ENCODE measurements at regions not wholly inside any gene's neighbourhood (a gene's known extent, or its start where the extent isn't known, plus 50 kb on each side); places are given as distances from the start of the nearest gene placed in this dataset.

DNA sequence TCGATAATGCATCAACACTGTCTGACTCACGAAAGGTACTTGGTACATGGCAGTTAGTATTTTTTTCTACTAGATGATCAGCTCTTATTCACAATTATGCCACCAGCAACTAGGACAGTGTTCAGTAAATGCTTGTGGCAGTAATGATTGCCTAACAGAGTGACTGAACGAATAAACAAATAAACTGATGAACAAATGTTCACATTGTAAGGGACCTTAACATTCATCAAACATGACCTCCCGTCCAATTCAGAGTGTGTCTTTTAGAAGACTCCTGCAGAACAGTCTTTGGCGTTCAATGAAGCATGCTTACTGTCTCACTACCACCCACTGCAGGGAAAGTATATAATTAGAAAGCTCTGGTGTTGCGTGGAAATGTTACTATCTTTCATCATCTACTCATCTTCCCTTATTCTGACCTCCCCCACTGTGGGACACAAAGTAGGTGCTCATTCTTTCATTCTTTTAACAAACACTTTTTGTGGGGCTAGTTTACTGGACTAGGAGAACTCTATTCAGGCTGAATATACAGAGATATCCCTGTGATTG lies 319.3 kb downstream of the RAB28 start:
- Mint-ChIP-seq H3K4me3 (no peak overlapping the region), H3K4me1 (ENCODE audit: low read depth in 2 of 2) (no peaks in the 10 kb centered on the region), H3K27ac (no peak overlapping the region), H3K27me3 (no peaks in the 10 kb centered on the region), H3K36me3 (ENCODE audit: insufficient read depth) (no peaks in the 10 kb centered on the region), H3K9me3 (peaks cover 0 to 14% of the 10 kb centered on the region in 2 donors)
- DNase-seq: no peak
- ATAC-seq (replicated peaks): no peak

DNA sequence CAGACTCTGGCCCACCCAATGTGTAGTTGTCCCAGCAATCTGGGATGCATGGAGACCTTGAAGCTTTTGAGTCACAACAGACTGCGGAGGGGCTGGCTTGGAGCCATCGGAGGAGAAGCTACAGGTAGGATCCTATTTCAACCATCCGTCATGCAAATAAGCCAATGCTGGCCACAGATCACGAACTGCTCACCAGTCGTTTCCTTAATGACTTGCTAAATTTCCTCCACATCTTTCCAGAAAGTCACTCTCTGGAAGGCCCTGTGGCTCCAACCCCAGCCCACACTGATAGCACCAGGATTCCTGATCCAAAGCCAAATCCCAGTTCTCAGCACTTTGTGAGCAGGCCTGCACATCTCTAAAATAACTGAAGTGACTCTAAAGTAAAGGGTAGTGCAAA lies 321.3 kb downstream of the RAB28 start:
- DNase-seq (no peak), ATAC-seq (replicated peaks) (no peak)
- Mint-ChIP-seq H3K27ac (no peak overlapping the region), H3K4me3 (no peak overlapping the region), H3K27me3 (no peaks in the 10 kb centered on the region), H3K4me1 (ENCODE audit: low read depth in 2 of 2) (no peaks in the 10 kb centered on the region), H3K9me3 (peaks cover 0 to 21% of the 10 kb centered on the region in 2 donors), H3K36me3 (ENCODE audit: insufficient read depth) (no peaks in the 10 kb centered on the region)

- DNase-seq: no peak
- Mint-ChIP-seq H3K4me1 (ENCODE audit: low read depth in 2 of 2) (no peaks in the 10 kb centered on the region), H3K27ac (no peak overlapping the region), H3K9me3 (peaks cover 2 to 16% of the 10 kb centered on the region in 2 donors), H3K4me3 (no peak overlapping the region), H3K36me3 (ENCODE audit: insufficient read depth) (no peaks in the 10 kb centered on the region), H3K27me3 (no peaks in the 10 kb centered on the region)
- ATAC-seq (replicated peaks): no peak
Measured at GRCh38 chr4:13160920-13161319, 323.2 kb downstream of the RAB28 start.

- Mint-ChIP-seq H3K27ac (no peak overlapping the region), H3K4me1 (ENCODE audit: low read depth in 2 of 2) (no peaks in the 10 kb centered on the region), H3K4me3 (no peak overlapping the region), H3K36me3 (ENCODE audit: insufficient read depth) (no peaks in the 10 kb centered on the region), H3K9me3 (peaks cover 3 to 20% of the 10 kb centered on the region in 2 donors), H3K27me3 (no peaks in the 10 kb centered on the region)
- ATAC-seq (replicated peaks) (no peak), DNase-seq (no peak)
Measured at GRCh38 chr4:13159041-13159620, 325.0 kb downstream of the RAB28 start.

DNA sequence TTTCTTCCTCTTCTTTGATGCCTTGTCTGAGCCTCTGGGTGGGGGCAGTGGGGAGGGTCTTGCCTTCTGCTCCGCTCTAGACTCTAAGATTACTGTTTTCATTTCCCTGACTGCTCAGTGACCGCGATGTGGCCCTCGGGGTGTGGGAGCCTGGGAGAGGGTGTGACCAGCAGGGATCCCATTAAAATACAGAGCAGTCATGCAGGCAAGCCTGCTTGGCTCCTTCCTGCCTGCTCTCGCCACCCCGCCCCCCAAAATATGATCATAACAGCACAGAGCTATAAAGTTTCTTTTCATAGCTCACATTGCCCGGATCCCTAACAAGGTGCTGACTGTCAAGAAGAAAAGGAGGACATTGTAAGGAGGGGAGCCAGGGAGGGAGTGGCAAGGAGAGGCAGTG lies 332.9 kb downstream of the RAB28 start:
- DNase-seq (no peak), ATAC-seq (replicated peaks) (no peak)
- no peaks in the 10 kb centered on the region for H3K4me1 Mint-ChIP-seq (ENCODE audit: low read depth in 2 of 2)
- no peaks in the 10 kb centered on the region for H3K27me3 Mint-ChIP-seq
- no peak overlapping the region for H3K4me3 Mint-ChIP-seq
- H3K9me3 Mint-ChIP-seq: peaks cover 5 to 8% of the 10 kb centered on the region in 2 donors
- H3K36me3 Mint-ChIP-seq (ENCODE audit: insufficient read depth): no peaks in the 10 kb centered on the region
- H3K27ac Mint-ChIP-seq: no peak overlapping the region

- Mint-ChIP-seq H3K4me3 (no peak overlapping the region), H3K27ac (no peak overlapping the region), H3K27me3 (no peaks in the 10 kb centered on the region), H3K36me3 (ENCODE audit: insufficient read depth) (no peaks in the 10 kb centered on the region), H3K4me1 (ENCODE audit: low read depth in 2 of 2) (no peaks in the 10 kb centered on the region), H3K9me3 (peaks cover 0 to 1% of the 10 kb centered on the region in 2 donors)
- DNase-seq (no peak), ATAC-seq (replicated peaks) (no peak)
Measured at GRCh38 chr4:13143222-13144070, 340.7 kb downstream of the RAB28 start.

GRCh38 chr4:13142726-13143125 lies 341.4 kb downstream of the RAB28 start:
- no peak for DNase-seq
- Mint-ChIP-seq H3K36me3 (ENCODE audit: insufficient read depth) (no peaks in the 10 kb centered on the region), H3K4me3 (no peak overlapping the region), H3K4me1 (ENCODE audit: low read depth in 2 of 2) (no peaks in the 10 kb centered on the region), H3K27me3 (no peaks in the 10 kb centered on the region), H3K9me3 (peaks cover 0 to 1% of the 10 kb centered on the region in 2 donors), H3K27ac (no peak overlapping the region)
- no peak for ATAC-seq (replicated peaks)

DNA sequence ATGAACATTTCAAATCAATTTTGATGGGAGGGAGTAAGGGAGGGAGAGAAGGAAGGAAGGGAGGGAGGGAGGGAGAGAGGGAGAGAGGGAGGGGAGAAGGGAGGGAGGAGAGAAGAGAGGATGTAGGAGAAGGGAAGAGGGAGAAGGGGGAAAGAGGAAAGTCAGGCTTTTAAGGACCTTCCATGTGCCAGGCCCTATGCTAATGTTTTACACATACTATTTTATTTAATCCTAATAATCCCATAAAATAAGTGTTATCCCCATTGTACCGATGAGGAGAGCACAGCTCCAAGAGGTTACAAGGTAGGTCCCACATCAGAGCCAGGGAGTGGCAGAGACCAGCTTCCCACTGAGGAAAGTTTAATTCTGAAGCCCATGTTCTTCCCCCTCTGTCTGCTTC lies 341.9 kb downstream of the RAB28 start:
- Mint-ChIP-seq H3K27me3 (no peaks in the 10 kb centered on the region), H3K4me3 (no peak overlapping the region), H3K4me1 (ENCODE audit: low read depth in 2 of 2) (no peaks in the 10 kb centered on the region), H3K9me3 (peaks cover 0 to 1% of the 10 kb centered on the region in 2 donors), H3K36me3 (ENCODE audit: insufficient read depth) (no peaks in the 10 kb centered on the region), H3K27ac (no peak overlapping the region)
- no peak for ATAC-seq (replicated peaks)
- DNase-seq: no peak

DNA sequence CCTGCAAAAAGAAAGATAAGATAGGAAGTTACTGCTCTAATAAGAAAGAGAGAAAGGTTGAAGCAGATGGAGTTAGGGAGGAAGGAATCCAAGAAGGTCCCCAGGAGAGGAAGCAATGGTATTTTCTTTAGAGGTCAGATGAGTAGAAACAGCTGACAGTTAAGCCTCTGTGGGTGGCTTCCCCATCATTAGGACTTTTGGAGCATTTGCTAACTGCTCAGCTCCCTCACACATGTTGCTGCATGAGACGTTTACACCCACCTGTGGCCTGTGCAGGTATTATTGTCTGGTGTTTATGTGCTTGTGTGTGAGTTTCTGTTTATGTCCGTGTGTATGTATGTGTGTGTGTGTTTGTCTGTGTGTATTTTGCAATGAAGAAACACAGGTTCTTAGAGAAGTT lies 346.8 kb downstream of the RAB28 start:
- no peaks in the 10 kb centered on the region for H3K4me1 Mint-ChIP-seq (ENCODE audit: low read depth in 2 of 2)
- no peak for ATAC-seq (replicated peaks)
- H3K27me3 Mint-ChIP-seq: no peaks in the 10 kb centered on the region
- no peaks in the 10 kb centered on the region for H3K36me3 Mint-ChIP-seq (ENCODE audit: insufficient read depth)
- H3K4me3 Mint-ChIP-seq: no peak overlapping the region
- peaks cover 3 to 10% of the 10 kb centered on the region in 2 donors for H3K9me3 Mint-ChIP-seq
- no peak overlapping the region for H3K27ac Mint-ChIP-seq
- no peak for DNase-seq

DNA sequence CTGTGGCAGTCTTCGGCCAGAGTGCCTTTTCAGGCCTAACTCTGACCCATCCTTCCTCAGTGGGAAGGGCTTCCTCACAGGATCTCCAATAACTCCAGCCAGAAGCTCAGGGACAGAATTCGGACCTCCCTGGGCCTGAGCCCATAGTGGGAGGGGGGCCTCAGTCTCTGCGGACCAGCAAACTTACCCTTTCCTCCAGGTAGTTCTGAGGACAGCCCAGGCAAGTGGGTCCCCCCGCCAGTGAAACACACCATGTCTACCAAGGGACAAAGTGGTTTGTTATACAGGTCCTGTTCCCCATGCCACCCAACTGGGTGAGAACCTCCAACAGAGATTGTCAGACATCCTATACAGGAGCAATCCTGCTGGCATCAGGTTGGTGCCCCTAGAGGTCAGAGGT lies 350.4 kb downstream of the RAB28 start:
- no peaks in the 10 kb centered on the region for H3K27me3 Mint-ChIP-seq
- no peaks in the 10 kb centered on the region for H3K4me1 Mint-ChIP-seq (ENCODE audit: low read depth in 2 of 2)
- H3K36me3 Mint-ChIP-seq (ENCODE audit: insufficient read depth): no peaks in the 10 kb centered on the region
- no peak overlapping the region for H3K4me3 Mint-ChIP-seq
- H3K27ac Mint-ChIP-seq: no peak overlapping the region
- DNase-seq (no peak), ATAC-seq (replicated peaks) (no peak)
- H3K9me3 Mint-ChIP-seq: peaks cover 3 to 10% of the 10 kb centered on the region in 2 donors

DNA sequence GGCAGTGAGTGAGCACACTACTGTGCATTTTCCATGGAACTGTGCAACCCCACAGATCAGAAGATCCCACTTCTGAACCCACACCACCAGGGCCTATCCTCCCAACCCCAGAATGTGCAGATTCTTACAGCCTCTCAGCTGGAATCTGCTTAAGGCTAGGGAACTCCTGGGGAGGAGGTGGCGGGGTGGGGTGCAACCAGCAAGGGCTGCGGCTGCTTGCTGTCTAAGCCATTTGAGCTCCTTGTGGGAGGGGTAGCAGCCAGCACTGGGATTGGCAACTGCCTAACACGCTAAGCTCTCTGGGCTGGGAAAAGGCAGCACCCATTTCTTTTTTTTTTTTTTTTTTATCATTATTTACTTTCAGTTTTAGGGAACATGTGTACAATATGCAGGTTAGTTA lies 353.3 kb downstream of the RAB28 start:
- Mint-ChIP-seq H3K27ac (no peak overlapping the region), H3K4me1 (ENCODE audit: low read depth in 2 of 2) (no peaks in the 10 kb centered on the region), H3K27me3 (no peaks in the 10 kb centered on the region), H3K4me3 (no peak overlapping the region), H3K36me3 (ENCODE audit: insufficient read depth) (no peaks in the 10 kb centered on the region), H3K9me3 (peaks cover 3 to 10% of the 10 kb centered on the region in 2 donors)
- DNase-seq (no peak), ATAC-seq (replicated peaks) (no peak)

GRCh38 chr4:13129095-13129494 lies 355.0 kb downstream of the RAB28 start:
- no peak overlapping the region for H3K4me3 Mint-ChIP-seq
- no peaks in the 10 kb centered on the region for H3K4me1 Mint-ChIP-seq (ENCODE audit: low read depth in 2 of 2)
- no peak for DNase-seq
- no peaks in the 10 kb centered on the region for H3K27me3 Mint-ChIP-seq
- peaks cover 1 to 3% of the 10 kb centered on the region in 2 donors for H3K9me3 Mint-ChIP-seq
- no peaks in the 10 kb centered on the region for H3K36me3 Mint-ChIP-seq (ENCODE audit: insufficient read depth)
- no peak for ATAC-seq (replicated peaks)
- H3K27ac Mint-ChIP-seq: no peak overlapping the region

- Mint-ChIP-seq H3K36me3 (ENCODE audit: insufficient read depth) (no peaks in the 10 kb centered on the region), H3K4me3 (no peak overlapping the region), H3K27me3 (no peaks in the 10 kb centered on the region), H3K27ac (no peak overlapping the region), H3K9me3 (peaks cover 0 to 4% of the 10 kb centered on the region in 2 donors), H3K4me1 (ENCODE audit: low read depth in 2 of 2) (no peaks in the 10 kb centered on the region)
- no peak for DNase-seq
- ATAC-seq (replicated peaks): no peak
Measured at GRCh38 chr4:13126976-13127910, 356.9 kb downstream of the RAB28 start.
